Muscle of leg (tissue), 3 donors: ENCODE measurements at regions not wholly inside any gene's neighbourhood (a gene's known extent, or its start where the extent isn't known, plus 50 kb on each side); places are given as distances from the start of the nearest gene placed in this dataset.

ENCODE experiments used
- DNase-seq: peaks from one replicate; pipeline ENCODE4 v3.0.0; 2013
- H3K27ac ChIP-seq: one replicate; pipeline ENCODE4 v1.5.1; 2013; ENCODE audit warnings: mild to moderate bottlenecking, low read length, control low read depth
- H3K27me3 ChIP-seq: one replicate; pipeline ENCODE4 v1.6.1; 2013; ENCODE audit warnings: low read length; ENCODE audit not compliant: control insufficient read depth, insufficient read depth
- H3K36me3 ChIP-seq: one replicate; pipeline ENCODE4 v1.6.1; 2013; ENCODE audit warnings: low read length; ENCODE audit not compliant: control insufficient read depth, insufficient read depth
- H3K4me1 ChIP-seq: one replicate; pipeline ENCODE4 v1.6.1; 2013; ENCODE audit warnings: low read length; ENCODE audit not compliant: control insufficient read depth, insufficient read depth
- H3K4me3 ChIP-seq: one replicate; pipeline ENCODE4 v1.5.1; 2013; ENCODE audit warnings: low read length, control low read depth
- H3K9me3 ChIP-seq: replicated peaks from 2 replicates; pipeline ENCODE4 v1.6.1; 2013; ENCODE audit warnings: low read depth, low read length; ENCODE audit not compliant: control insufficient read depth
- WGBS: methylation state at CpG from one replicate; pipeline ENCODE4 v1.1.5; 2013; ENCODE audit warnings: missing lambda C conversion rate; ENCODE audit not compliant: insufficient coverage; 5-methylcytosine and 5-hydroxymethylcytosine counted together

DNA sequence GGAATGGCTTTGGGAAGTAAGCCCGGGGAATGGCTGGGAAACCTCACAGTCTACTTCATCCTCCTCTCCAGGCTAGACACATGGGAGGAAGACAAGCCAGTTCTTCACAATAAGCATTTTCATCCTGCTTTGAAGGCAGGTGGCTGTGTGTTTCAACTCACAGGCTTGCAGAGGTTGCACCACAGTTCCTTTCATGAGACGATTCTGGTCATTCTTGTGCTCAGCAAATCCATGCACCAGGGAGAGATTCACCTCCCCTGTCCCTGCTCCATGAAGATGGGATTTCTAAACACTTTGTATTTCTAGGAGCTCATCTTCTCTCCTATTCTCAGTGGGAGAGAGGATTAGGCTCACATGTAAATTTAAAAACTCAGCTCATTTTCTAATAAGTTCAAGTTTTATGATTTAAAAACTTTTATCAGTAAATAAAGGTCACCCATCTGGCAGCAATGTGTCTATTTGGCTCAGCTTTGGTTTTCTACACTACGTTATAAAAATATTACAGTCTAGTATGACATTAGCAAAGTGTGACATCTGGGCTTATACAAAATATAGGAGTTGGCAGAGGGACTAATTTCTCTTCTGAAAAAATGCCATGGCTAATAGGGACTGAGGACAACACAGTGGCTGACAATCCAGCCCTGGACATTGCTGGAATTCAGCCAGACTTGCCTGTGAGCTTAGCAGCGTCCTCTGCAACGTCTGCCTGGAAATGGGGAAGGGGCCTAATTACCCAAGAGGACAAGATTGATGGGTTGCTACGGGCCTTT lies 283.2 kb upstream of the SLC10A2 start:
- peak; percentile 69 for DNase-seq
- Histone ChIP-seq H3K4me1 (peaks cover 12% of the 10 kb centered on the region), H3K27me3 (no peaks in the 10 kb centered on the region), H3K36me3 (no peaks in the 10 kb centered on the region), H3K27ac (no peak overlapping the region), H3K9me3 (peaks cover 3% of the 10 kb centered on the region), H3K4me3 (no peak overlapping the region)
- 20% methylated on average over 2 of the region's 6 CpGs for WGBS

DNA sequence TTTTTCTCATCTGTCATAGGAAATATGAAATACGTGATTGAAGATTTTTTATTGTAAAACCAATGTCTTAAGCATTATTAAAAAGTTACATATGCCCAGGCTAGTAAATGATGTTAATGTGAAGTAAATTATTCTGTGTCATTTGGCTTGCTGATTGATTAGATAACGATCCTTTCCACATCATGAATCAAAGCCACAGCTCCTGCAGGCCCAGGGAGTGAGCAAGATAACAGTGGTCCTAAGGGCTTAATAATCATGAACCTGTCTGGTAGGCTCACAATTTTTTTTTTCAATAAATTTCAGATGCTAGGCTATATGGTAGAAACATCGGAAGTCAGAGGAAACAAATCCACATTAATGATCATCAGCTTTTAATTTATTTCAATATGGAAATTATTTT lies 269.0 kb upstream of the SLC10A2 start:
- no peak overlapping the region for H3K4me3 ChIP-seq
- DNase-seq, result no peak
- H3K36me3 ChIP-seq, result no peaks in the 10 kb centered on the region
- no peak overlapping the region for H3K27ac ChIP-seq
- H3K9me3 ChIP-seq, result no peaks in the 10 kb centered on the region
- no CpG with 5 or more reads among the region's 3 CpGs for WGBS
- no peaks in the 10 kb centered on the region for H3K27me3 ChIP-seq
- no peaks in the 10 kb centered on the region for H3K4me1 ChIP-seq

DNA sequence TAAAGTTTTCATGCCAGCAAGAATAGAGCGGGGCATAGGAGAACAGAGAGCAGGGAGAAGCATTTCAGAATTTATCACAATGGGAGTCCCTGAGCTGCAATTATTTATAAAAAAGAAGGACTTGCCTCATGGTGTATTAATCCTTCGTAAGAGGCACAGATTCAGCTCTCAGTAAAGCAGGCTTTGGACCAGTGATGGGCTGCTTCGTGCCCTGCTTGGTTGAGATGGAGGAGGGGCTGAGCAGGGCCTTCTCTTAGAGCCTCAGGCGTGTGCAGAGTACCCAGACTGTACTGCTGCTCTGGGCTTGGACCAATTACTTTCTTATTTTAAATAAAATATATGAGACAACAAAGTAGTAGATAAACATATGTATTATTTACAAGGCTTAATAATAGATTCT lies 265.7 kb upstream of the SLC10A2 start:
- WGBS, result 33% methylated on average over 1 of the region's 4 CpGs
- no peak overlapping the region for H3K4me3 ChIP-seq

DNA sequence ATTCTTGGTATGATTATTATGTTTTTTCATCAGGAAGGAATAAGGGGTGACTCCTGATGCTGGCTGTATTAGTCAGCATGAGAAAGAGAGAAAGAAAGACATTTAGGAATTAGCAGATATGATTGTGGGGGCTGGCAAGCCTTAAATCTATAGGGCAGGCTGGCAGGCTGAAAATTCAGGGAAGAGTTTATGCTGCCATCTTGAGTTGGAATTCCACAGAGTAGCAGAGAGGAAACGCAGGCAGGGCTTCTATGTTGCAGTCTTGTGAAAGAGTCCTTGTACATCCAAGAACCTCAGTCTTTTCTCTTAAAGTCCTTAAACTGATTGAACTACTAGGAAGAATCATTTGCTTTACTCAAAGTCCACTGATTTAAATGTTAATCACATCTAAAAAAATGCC lies 262.7 kb upstream of the SLC10A2 start:
- no peaks in the 10 kb centered on the region for H3K9me3 ChIP-seq
- H3K4me3 ChIP-seq, result no peak overlapping the region
- DNase-seq, result no peak
- no peak overlapping the region for H3K27ac ChIP-seq
- H3K27me3 ChIP-seq, result no peaks in the 10 kb centered on the region
- H3K36me3 ChIP-seq, result no peaks in the 10 kb centered on the region
- no peaks in the 10 kb centered on the region for H3K4me1 ChIP-seq
- no CpG with 5 or more reads among the region's 1 CpG for WGBS

More for the DNA sequence above, 265.7 kb upstream of the SLC10A2 start:
- no peak overlapping the region for H3K27ac ChIP-seq
- no peaks in the 10 kb centered on the region for H3K36me3 ChIP-seq
- no peaks in the 10 kb centered on the region for H3K9me3 ChIP-seq
- no peaks in the 10 kb centered on the region for H3K4me1 ChIP-seq
- no peaks in the 10 kb centered on the region for H3K27me3 ChIP-seq
- no peak for DNase-seq

GRCh38 chr13:103326326-103326725 lies 260.1 kb upstream of the SLC10A2 start:
- no CpG with 5 or more reads among the region's 2 CpGs for WGBS
- Histone ChIP-seq H3K27ac (no peak overlapping the region), H3K36me3 (no peaks in the 10 kb centered on the region), H3K27me3 (no peaks in the 10 kb centered on the region), H3K4me3 (no peak overlapping the region), H3K4me1 (no peaks in the 10 kb centered on the region), H3K9me3 (no peaks in the 10 kb centered on the region)
- no peak for DNase-seq

DNA sequence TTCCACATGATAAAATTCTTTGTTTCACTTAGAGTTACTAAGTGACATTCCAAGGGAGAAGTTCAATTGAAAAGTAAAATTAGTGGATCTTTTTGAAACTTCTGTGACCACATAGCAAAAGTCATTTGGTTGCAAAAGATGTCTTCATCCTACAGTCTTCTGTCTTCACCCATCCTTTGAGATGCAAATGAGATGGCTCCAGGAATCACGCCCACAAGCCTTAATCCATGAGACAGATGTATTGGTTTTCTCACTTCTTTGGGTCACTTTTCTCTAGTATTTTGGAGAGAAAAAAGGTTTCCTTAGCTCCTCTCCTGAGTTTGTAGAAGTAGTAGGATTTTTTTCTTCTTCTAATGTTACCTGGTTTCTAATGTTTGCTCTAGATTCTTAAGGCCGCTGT lies 259.5 kb upstream of the SLC10A2 start:
- no peak for DNase-seq
- WGBS, result no CpG with 5 or more reads among the region's 2 CpGs
- H3K27ac ChIP-seq, result no peak overlapping the region
- H3K4me3 ChIP-seq, result no peak overlapping the region
- no peaks in the 10 kb centered on the region for H3K36me3 ChIP-seq
- no peaks in the 10 kb centered on the region for H3K4me1 ChIP-seq
- H3K9me3 ChIP-seq, result no peaks in the 10 kb centered on the region
- no peaks in the 10 kb centered on the region for H3K27me3 ChIP-seq

- no CpG with 5 or more reads among the region's 2 CpGs for WGBS
- H3K4me3 ChIP-seq, result no peak overlapping the region
- H3K36me3 ChIP-seq, result no peaks in the 10 kb centered on the region
- H3K27ac ChIP-seq, result no peak overlapping the region
- H3K9me3 ChIP-seq, result no peaks in the 10 kb centered on the region
- DNase-seq, result no peak
- H3K4me1 ChIP-seq, result no peaks in the 10 kb centered on the region
- no peaks in the 10 kb centered on the region for H3K27me3 ChIP-seq
Observed at GRCh38 chr13:103324641-103325040, 258.4 kb upstream of the SLC10A2 start.

- H3K36me3 ChIP-seq, result no peaks in the 10 kb centered on the region
- no peak for DNase-seq
- H3K4me3 ChIP-seq, result no peak overlapping the region
- 80% methylated on average over 2 of the region's 2 CpGs for WGBS
- H3K9me3 ChIP-seq, result no peaks in the 10 kb centered on the region
- no peak overlapping the region for H3K27ac ChIP-seq
- no peaks in the 10 kb centered on the region for H3K27me3 ChIP-seq
- no peaks in the 10 kb centered on the region for H3K4me1 ChIP-seq
Observed at GRCh38 chr13:103315711-103316110, 249.5 kb upstream of the SLC10A2 start.

DNA sequence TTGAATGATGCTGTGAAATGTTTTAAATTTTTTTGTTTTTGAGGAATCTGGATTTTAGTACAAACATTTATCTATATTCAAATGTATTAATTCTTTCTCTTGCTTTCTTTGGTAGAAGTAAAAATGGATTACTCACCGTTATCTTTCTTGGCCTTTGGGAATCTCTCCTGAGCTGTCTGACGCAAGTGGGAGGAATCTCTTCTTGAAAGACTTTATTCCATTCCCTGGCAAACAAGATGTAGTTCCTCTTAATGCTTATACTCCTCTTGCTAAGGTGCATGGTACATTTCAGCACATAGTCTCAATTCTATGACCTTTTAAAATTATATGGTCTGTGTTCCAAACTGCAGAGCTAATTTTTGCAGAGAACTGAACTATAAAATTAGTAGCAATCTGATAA lies 246.2 kb upstream of the SLC10A2 start:
- Histone ChIP-seq H3K36me3 (no peaks in the 10 kb centered on the region), H3K9me3 (no peaks in the 10 kb centered on the region), H3K4me3 (no peak overlapping the region), H3K4me1 (no peaks in the 10 kb centered on the region), H3K27ac (no peak overlapping the region), H3K27me3 (no peaks in the 10 kb centered on the region)
- WGBS, result no CpG with 5 or more reads among the region's 2 CpGs
- no peak for DNase-seq

- no peaks in the 10 kb centered on the region for H3K27me3 ChIP-seq
- no peak overlapping the region for H3K4me3 ChIP-seq
- WGBS, result 53% methylated on average over 2 of the region's 4 CpGs
- H3K9me3 ChIP-seq, result no peaks in the 10 kb centered on the region
- H3K4me1 ChIP-seq, result no peaks in the 10 kb centered on the region
- no peak for DNase-seq
- H3K36me3 ChIP-seq, result no peaks in the 10 kb centered on the region
- H3K27ac ChIP-seq, result no peak overlapping the region
Observed at GRCh38 chr13:103308667-103309066, 242.4 kb upstream of the SLC10A2 start.

DNA sequence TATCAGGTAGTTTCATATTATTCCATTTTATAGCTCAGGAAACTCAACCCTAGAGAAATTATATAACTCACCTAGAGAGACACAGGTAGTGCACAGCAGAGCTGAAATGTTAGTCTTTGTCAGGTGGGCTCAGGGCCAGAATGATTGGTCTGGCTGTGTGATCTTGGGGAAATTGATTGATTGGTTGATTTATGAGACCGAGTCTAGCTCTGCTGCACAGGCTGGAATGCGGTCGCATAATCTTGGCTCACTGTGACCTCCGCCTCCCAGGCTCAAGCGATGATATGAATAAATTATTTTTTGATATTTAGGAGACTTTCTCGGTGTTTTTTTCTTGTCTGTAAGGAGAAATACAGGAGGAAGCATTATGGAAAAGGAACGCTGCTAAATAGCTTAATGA lies 239.9 kb upstream of the SLC10A2 start:
- Histone ChIP-seq H3K27me3 (no peaks in the 10 kb centered on the region), H3K9me3 (no peaks in the 10 kb centered on the region), H3K36me3 (no peaks in the 10 kb centered on the region), H3K4me3 (no peak overlapping the region), H3K4me1 (no peaks in the 10 kb centered on the region), H3K27ac (no peak overlapping the region)
- DNase-seq, result no peak
- 86% methylated on average over 7 of the region's 7 CpGs for WGBS
